Natural killer cell (primary cell): ENCODE measurements at regions not wholly inside any gene's neighbourhood (a gene's known extent, or its start where the extent isn't known, plus 50 kb on each side); places are given as distances from the start of the nearest gene placed in this dataset.

Source experiments
- ATAC-seq, 3 donors: fragments of 150-1000 bp in 2 of 3; fragments of 200-7000 bp in 1 of 3; cut with Tn5 transposase; 1 replicate in 1 of 3; 2 replicates in 2 of 3; pipeline ENCODE4 v1.10.0; 2021; ENCODE audit warnings: mild to moderate bottlenecking in 2 of 3, moderate library complexity in 2 of 3
- DNase-seq, 2 donors: peaks; one replicate each; pipeline versions ENCODE4 v3.0.0 to v3.0.0-alpha.2; 2013 to 2021; ENCODE audit warnings: mixed read lengths in 1 of 2
- H3K27ac ChIP-seq: one replicate; pipeline ENCODE4 v1.5.1; 2013; ENCODE audit warnings: mild to moderate bottlenecking, low read length
- H3K27me3 ChIP-seq: one replicate; pipeline ENCODE4 v1.6.1; 2013; ENCODE audit warnings: low read length; ENCODE audit not compliant: control insufficient read depth, insufficient read depth
- H3K36me3 ChIP-seq: one replicate; pipeline ENCODE4 v1.6.1; 2013; ENCODE audit warnings: low read length; ENCODE audit not compliant: control insufficient read depth, insufficient read depth
- H3K4me1 ChIP-seq: one replicate; pipeline ENCODE4 v1.6.1; 2013; ENCODE audit warnings: low read length; ENCODE audit not compliant: control insufficient read depth, insufficient read depth
- H3K4me3 ChIP-seq: one replicate; pipeline ENCODE4 v1.5.1; 2013; ENCODE audit warnings: low read length
- H3K9me3 ChIP-seq: one replicate; pipeline ENCODE4 v1.6.1; 2013; ENCODE audit warnings: low read length; ENCODE audit not compliant: control insufficient read depth, insufficient read depth
- H3K27ac Mint-ChIP-seq, 2 donors: one replicate each; pipeline ENCODE4 v1.8.0; 2022; ENCODE audit warnings: mild to moderate bottlenecking in 2 of 2, mixed read lengths in 2 of 2, moderate library complexity in 1 of 2
- H3K27me3 Mint-ChIP-seq, 2 donors: one replicate each; pipeline ENCODE4 v1.8.0; 2022; ENCODE audit warnings: low read depth in 2 of 2, mixed read lengths in 2 of 2
- H3K36me3 Mint-ChIP-seq: one replicate; pipeline ENCODE4 v1.8.0; 2022; ENCODE audit warnings: mixed read lengths
- H3K4me1 Mint-ChIP-seq, 2 donors: one replicate each; pipeline ENCODE4 v1.8.0; 2022; ENCODE audit warnings: mixed read lengths in 2 of 2
- H3K4me3 Mint-ChIP-seq: one replicate; pipeline ENCODE4 v1.8.0; 2022; ENCODE audit warnings: mild to moderate bottlenecking, moderate library complexity, mixed read lengths
- H3K9me3 Mint-ChIP-seq, 2 donors: one replicate each; pipeline ENCODE4 v1.8.0; 2022; ENCODE audit warnings: mixed read lengths in 2 of 2
- CTCF ChIP-seq: fragments of 200-600 bp; IDR thresholded peaks from one replicate; pipeline ENCODE4 v1.8.0; 2022; ENCODE audit warnings: antibody characterized with exemption
- WGBS: methylation state at CpG from one replicate; pipeline ENCODE4 v1.1.7; 2013; ENCODE audit warnings: missing lambda C conversion rate; ENCODE audit not compliant: insufficient coverage; 5-methylcytosine and 5-hydroxymethylcytosine counted together
- intact Hi-C: fragments of 100-400 bp; cut with micrococcal nuclease; formaldehyde crosslinking; loops from one replicate; pipeline ENCODE4 v1.14.2; 2022

GRCh38 chr3:80308637-80309036 is 540.8 kb upstream of the ROBO1 start:
- no peaks in the 10 kb centered on the region for H3K27me3 ChIP-seq
- peaks cover 31% of the 10 kb centered on the region for H3K9me3 ChIP-seq
- no peaks in the 10 kb centered on the region for H3K36me3 ChIP-seq
- no peaks in the 10 kb centered on the region for H3K4me1 ChIP-seq
- intact Hi-C loops: no loop called here
- no peaks in the 10 kb centered on the region for H3K27me3 Mint-ChIP-seq
- ATAC-seq (no peak), DNase-seq (no peak)
- no peak overlapping the region for H3K27ac Mint-ChIP-seq
- H3K27ac ChIP-seq: no peak overlapping the region
- H3K4me3 Mint-ChIP-seq: no peak overlapping the region
- WGBS: 83% methylated on average over 8 of the region's 8 CpGs
- peaks cover 18 to 29% of the 10 kb centered on the region in 2 donors for H3K9me3 Mint-ChIP-seq
- H3K4me1 Mint-ChIP-seq: no peaks in the 10 kb centered on the region
- H3K36me3 Mint-ChIP-seq: peaks cover 22% of the 10 kb centered on the region
- TF ChIP-seq CTCF: no peak
- no peak overlapping the region for H3K4me3 ChIP-seq

GRCh38 chr3:80307844-80308243 is 540.0 kb upstream of the ROBO1 start:
- Mint-ChIP-seq H3K27ac (no peak overlapping the region), H3K36me3 (peaks cover 16% of the 10 kb centered on the region), H3K4me3 (no peak overlapping the region), H3K9me3 (peaks cover 17 to 28% of the 10 kb centered on the region in 2 donors), H3K27me3 (no peaks in the 10 kb centered on the region), H3K4me1 (no peaks in the 10 kb centered on the region)
- Histone ChIP-seq H3K9me3 (peaks cover 31% of the 10 kb centered on the region), H3K27ac (no peak overlapping the region), H3K36me3 (no peaks in the 10 kb centered on the region), H3K4me1 (no peaks in the 10 kb centered on the region), H3K4me3 (no peak overlapping the region), H3K27me3 (no peaks in the 10 kb centered on the region)
- ATAC-seq (no peak), DNase-seq (no peak)
- intact Hi-C loops: no loop called here
- WGBS: 94% methylated on average over 8 of the region's 8 CpGs
- no peak for TF ChIP-seq CTCF

GRCh38 chr3:80297720-80298119 is 529.9 kb upstream of the ROBO1 start:
- H3K4me3 ChIP-seq: no peak overlapping the region
- 82% methylated on average over 3 of the region's 3 CpGs for WGBS
- intact Hi-C loops: no loop called here

More at GRCh38 chr3:80297720-80298119, 529.9 kb upstream of the ROBO1 start:
- Mint-ChIP-seq H3K4me1 (no peaks in the 10 kb centered on the region), H3K27me3 (no peaks in the 10 kb centered on the region), H3K4me3 (no peak overlapping the region), H3K36me3 (peaks cover 10% of the 10 kb centered on the region), H3K27ac (no peak overlapping the region), H3K9me3 (peaks cover 11 to 21% of the 10 kb centered on the region in 2 donors)
- Histone ChIP-seq H3K36me3 (no peaks in the 10 kb centered on the region), H3K9me3 (no peaks in the 10 kb centered on the region), H3K27ac (no peak overlapping the region), H3K4me1 (no peaks in the 10 kb centered on the region), H3K27me3 (no peaks in the 10 kb centered on the region)
- no peak for TF ChIP-seq CTCF
- DNase-seq (no peak), ATAC-seq (no peak)
